Natural killer cell treated with Interleukin-12 subunit alpha and Interleukin-12 subunit beta and Interleukin-15 and Interleukin-18, amount 100 ng/mL, for 72 hours (primary cell): ENCODE measurements at regions not wholly inside any gene's neighbourhood (a gene's known extent, or its start where the extent isn't known, plus 50 kb on each side); places are given as distances from the start of the nearest gene placed in this dataset.

Source experiments
- ATAC-seq, 2 donors: fragments of 150-1000 bp; cut with Tn5 transposase in 1 of 2; sonication (Bioruptor Pico), chemical (Tn5 transposase) in 1 of 2; 2 replicates each; pipeline ENCODE4 v1.10.0; 2021
- DNase-seq: peaks from one replicate; pipeline ENCODE4 v3.0.0; 2022; ENCODE audit warnings: low spot score
- H3K27ac Mint-ChIP-seq, 2 donors: 1 replicate in 1 of 2; 2 replicates in 1 of 2; pipeline ENCODE4 v1.8.0; 2022; ENCODE audit warnings: mixed read lengths in 2 of 2, mild to moderate bottlenecking in 1 of 2, moderate library complexity in 1 of 2
- H3K27me3 Mint-ChIP-seq, 2 donors: 1 replicate in 1 of 2; 2 replicates in 1 of 2; pipeline ENCODE4 v1.8.0; 2022; ENCODE audit warnings: mixed read lengths in 2 of 2
- H3K36me3 Mint-ChIP-seq: one replicate; pipeline ENCODE4 v1.8.0; 2022; ENCODE audit warnings: mixed read lengths
- H3K4me1 Mint-ChIP-seq, 2 donors: 1 replicate in 1 of 2; 2 replicates in 1 of 2; pipeline ENCODE4 v1.8.0; 2022; ENCODE audit warnings: low read depth in 2 of 2, mixed read lengths in 2 of 2, mild to moderate bottlenecking in 1 of 2
- H3K4me3 Mint-ChIP-seq: one replicate; pipeline ENCODE4 v1.8.0; 2022; ENCODE audit warnings: mixed read lengths
- H3K9me3 Mint-ChIP-seq: 2 replicates; pipeline ENCODE4 v1.8.0; 2022; ENCODE audit warnings: mixed read lengths

- no peak for ATAC-seq
- no peaks in the 10 kb centered on the region for H3K27me3 Mint-ChIP-seq
- H3K4me1 Mint-ChIP-seq: no peaks in the 10 kb centered on the region
These were observed 794.9 kb downstream of the TNS3 start for GRCh38 chr7:46786995-46787394.

GRCh38 chr7:46786221-46786954, 795.5 kb downstream of the TNS3 start:
- Mint-ChIP-seq H3K27ac (no peak overlapping the region), H3K4me1 (no peaks in the 10 kb centered on the region), H3K27me3 (no peaks in the 10 kb centered on the region), H3K4me3 (no peak overlapping the region), H3K9me3 (peaks cover 5% of the 10 kb centered on the region), H3K36me3 (no peaks in the 10 kb centered on the region)
- ATAC-seq: no peak
- DNase-seq: no peak

More at GRCh38 chr7:46786995-46787394, 794.9 kb downstream of the TNS3 start:
- Mint-ChIP-seq H3K4me3 (no peak overlapping the region), H3K36me3 (no peaks in the 10 kb centered on the region), H3K9me3 (peaks cover 4% of the 10 kb centered on the region), H3K27ac (no peak overlapping the region)
- DNase-seq: no peak

- Mint-ChIP-seq H3K27me3 (no peaks in the 10 kb centered on the region), H3K4me3 (no peak overlapping the region), H3K36me3 (no peaks in the 10 kb centered on the region), H3K4me1 (no peaks in the 10 kb centered on the region), H3K9me3 (peaks cover 9% of the 10 kb centered on the region), H3K27ac (no peak overlapping the region)
- ATAC-seq (no peak), DNase-seq (no peak)
These were observed 797.2 kb downstream of the TNS3 start for GRCh38 chr7:46784732-46785131.

GRCh38 chr7:46781901-46782439, 799.9 kb downstream of the TNS3 start:
- Mint-ChIP-seq H3K4me3 (no peak overlapping the region), H3K27ac (no peak overlapping the region), H3K36me3 (no peaks in the 10 kb centered on the region), H3K27me3 (no peaks in the 10 kb centered on the region), H3K4me1 (no peaks in the 10 kb centered on the region), H3K9me3 (peaks cover 11% of the 10 kb centered on the region)
- DNase-seq (no peak), ATAC-seq (no peak)

- Mint-ChIP-seq H3K4me3 (no peak overlapping the region), H3K27ac (no peak overlapping the region), H3K36me3 (no peaks in the 10 kb centered on the region), H3K4me1 (no peaks in the 10 kb centered on the region), H3K27me3 (no peaks in the 10 kb centered on the region), H3K9me3 (peaks cover 12% of the 10 kb centered on the region)
- no peak for ATAC-seq
- no peak for DNase-seq
These were observed 805.1 kb downstream of the TNS3 start for GRCh38 chr7:46776790-46777189.

- ATAC-seq (no peak), DNase-seq (no peak)
- Mint-ChIP-seq H3K4me1 (no peaks in the 10 kb centered on the region), H3K27me3 (no peaks in the 10 kb centered on the region), H3K27ac (no peak overlapping the region), H3K9me3 (peaks cover 10% of the 10 kb centered on the region), H3K4me3 (no peak overlapping the region), H3K36me3 (no peaks in the 10 kb centered on the region)
These were observed 806.1 kb downstream of the TNS3 start for GRCh38 chr7:46775776-46776175.

- no peaks in the 10 kb centered on the region for H3K4me1 Mint-ChIP-seq
- peaks cover 7% of the 10 kb centered on the region for H3K9me3 Mint-ChIP-seq
- H3K4me3 Mint-ChIP-seq: no peak overlapping the region
- no peaks in the 10 kb centered on the region for H3K36me3 Mint-ChIP-seq
- DNase-seq (no peak), ATAC-seq (no peak)
- H3K27me3 Mint-ChIP-seq: no peaks in the 10 kb centered on the region
- no peak overlapping the region for H3K27ac Mint-ChIP-seq
These were observed 806.9 kb downstream of the TNS3 start for GRCh38 chr7:46775020-46775419.

GRCh38 chr7:46774515-46774914, 807.4 kb downstream of the TNS3 start:
- DNase-seq (no peak), ATAC-seq (no peak)
- peaks cover 10% of the 10 kb centered on the region for H3K9me3 Mint-ChIP-seq
- H3K36me3 Mint-ChIP-seq: no peaks in the 10 kb centered on the region
- H3K27me3 Mint-ChIP-seq: no peaks in the 10 kb centered on the region
- no peak overlapping the region for H3K4me3 Mint-ChIP-seq
- no peak overlapping the region for H3K27ac Mint-ChIP-seq
- H3K4me1 Mint-ChIP-seq: no peaks in the 10 kb centered on the region

- Mint-ChIP-seq H3K36me3 (no peaks in the 10 kb centered on the region), H3K27me3 (no peaks in the 10 kb centered on the region), H3K9me3 (peaks cover 12% of the 10 kb centered on the region), H3K27ac (no peak overlapping the region), H3K4me3 (no peak overlapping the region), H3K4me1 (no peaks in the 10 kb centered on the region)
- ATAC-seq (no peak), DNase-seq (no peak)
These were observed 809.1 kb downstream of the TNS3 start for GRCh38 chr7:46772776-46773175.

- no peak overlapping the region for H3K4me3 Mint-ChIP-seq
- DNase-seq (no peak), ATAC-seq (no peak)
- no peaks in the 10 kb centered on the region for H3K27me3 Mint-ChIP-seq
- H3K36me3 Mint-ChIP-seq: no peaks in the 10 kb centered on the region
- peaks cover 19% of the 10 kb centered on the region for H3K9me3 Mint-ChIP-seq
- no peak overlapping the region for H3K27ac Mint-ChIP-seq
- H3K4me1 Mint-ChIP-seq: no peaks in the 10 kb centered on the region
These were observed 814.8 kb downstream of the TNS3 start for GRCh38 chr7:46767071-46767470.

GRCh38 chr7:46764100-46764936, 817.6 kb downstream of the TNS3 start:
- Mint-ChIP-seq H3K9me3 (peaks cover 17% of the 10 kb centered on the region), H3K27ac (no peak overlapping the region), H3K4me3 (no peak overlapping the region), H3K27me3 (no peaks in the 10 kb centered on the region), H3K36me3 (no peaks in the 10 kb centered on the region), H3K4me1 (no peaks in the 10 kb centered on the region)
- no peak for ATAC-seq
- no peak for DNase-seq

GRCh38 chr7:46763344-46763743, 818.6 kb downstream of the TNS3 start:
- Mint-ChIP-seq H3K36me3 (no peaks in the 10 kb centered on the region), H3K9me3 (peaks cover 13% of the 10 kb centered on the region), H3K4me3 (no peak overlapping the region), H3K27ac (no peak overlapping the region), H3K27me3 (no peaks in the 10 kb centered on the region), H3K4me1 (no peaks in the 10 kb centered on the region)
- no peak for DNase-seq
- no peak for ATAC-seq

- Mint-ChIP-seq H3K36me3 (no peaks in the 10 kb centered on the region), H3K9me3 (peaks cover 16% of the 10 kb centered on the region), H3K4me3 (no peak overlapping the region), H3K27ac (no peak overlapping the region), H3K4me1 (no peaks in the 10 kb centered on the region), H3K27me3 (no peaks in the 10 kb centered on the region)
- DNase-seq: no peak
- ATAC-seq: no peak
These were observed 822.0 kb downstream of the TNS3 start for GRCh38 chr7:46759711-46760480.

- Mint-ChIP-seq H3K4me3 (no peak overlapping the region), H3K9me3 (peaks cover 9% of the 10 kb centered on the region), H3K36me3 (no peaks in the 10 kb centered on the region), H3K27ac (no peak overlapping the region), H3K27me3 (no peaks in the 10 kb centered on the region), H3K4me1 (no peaks in the 10 kb centered on the region)
- ATAC-seq: no peak
- no peak for DNase-seq
These were observed 824.9 kb downstream of the TNS3 start for GRCh38 chr7:46756996-46757395.
